ENCODE measurements at regions not wholly inside any gene's neighbourhood (a gene's known extent, or its start where the extent isn't known, plus 50 kb on each side); places are given as distances from the start of the nearest gene placed in this dataset.

DNA sequence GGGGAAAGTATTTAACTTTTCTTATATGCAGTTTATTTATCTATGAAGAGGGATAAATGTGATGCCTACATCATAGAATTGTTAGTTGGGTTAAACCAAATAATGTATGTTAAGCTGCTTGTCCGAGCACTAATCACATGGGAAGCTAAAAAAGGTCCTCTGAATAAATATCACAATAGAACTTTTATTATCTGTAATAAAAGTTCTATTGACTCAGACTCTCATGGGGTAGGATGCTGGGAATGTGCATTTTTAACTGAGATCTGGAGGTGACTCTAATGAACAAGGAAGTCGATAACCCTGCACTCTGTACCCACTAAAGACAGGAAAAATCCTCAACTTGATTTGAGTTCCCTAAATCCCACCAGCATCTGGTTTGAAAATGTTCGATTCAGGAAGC, 205.9 kb upstream of the IL12B start:
- no peak for DNase-seq (ENCODE audit: low read depth in 2 of 2)

DNA sequence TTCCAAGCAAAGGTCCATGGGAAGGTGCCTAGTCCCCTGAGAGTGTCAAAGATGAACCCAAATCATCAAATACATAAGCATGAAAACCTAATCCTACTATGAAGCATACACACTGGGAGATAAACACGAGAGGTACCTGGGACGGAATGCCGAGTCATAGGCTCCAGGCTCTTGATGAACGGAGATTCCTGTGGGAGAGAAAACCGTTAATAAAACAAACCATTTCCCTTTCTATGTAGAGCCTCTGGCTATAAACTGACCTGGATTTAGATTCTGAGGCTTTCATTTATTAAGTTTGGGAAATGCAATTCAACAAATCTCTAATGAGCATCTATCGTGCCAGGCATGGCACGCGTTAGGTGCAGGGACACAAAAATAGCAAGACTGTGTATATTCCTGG, 206.4 kb upstream of the IL12B start:
- no peak for DNase-seq (ENCODE audit: low read depth in 2 of 2)

DNA sequence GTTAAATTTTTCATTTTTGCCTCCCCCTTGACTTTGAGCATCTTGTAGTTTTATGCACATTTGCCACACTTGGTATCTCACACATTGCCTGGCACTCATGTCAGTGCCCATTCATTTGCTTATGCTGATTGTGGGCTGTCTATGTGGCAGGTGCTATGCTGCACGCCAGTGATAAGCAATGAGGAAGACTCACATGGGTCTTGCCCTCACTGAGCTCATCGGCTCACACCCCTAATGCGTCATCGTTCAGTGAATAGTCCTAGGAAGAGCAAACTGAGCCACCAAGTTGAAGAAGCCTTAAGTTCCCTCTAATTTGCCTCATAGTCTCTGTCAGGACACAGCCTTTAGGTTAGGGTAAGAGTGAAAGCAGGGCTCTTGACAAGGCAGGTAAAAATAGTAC, 209.4 kb upstream of the IL12B start:
- DNase-seq (ENCODE audit: low read depth in 2 of 2), result no peak

DNA sequence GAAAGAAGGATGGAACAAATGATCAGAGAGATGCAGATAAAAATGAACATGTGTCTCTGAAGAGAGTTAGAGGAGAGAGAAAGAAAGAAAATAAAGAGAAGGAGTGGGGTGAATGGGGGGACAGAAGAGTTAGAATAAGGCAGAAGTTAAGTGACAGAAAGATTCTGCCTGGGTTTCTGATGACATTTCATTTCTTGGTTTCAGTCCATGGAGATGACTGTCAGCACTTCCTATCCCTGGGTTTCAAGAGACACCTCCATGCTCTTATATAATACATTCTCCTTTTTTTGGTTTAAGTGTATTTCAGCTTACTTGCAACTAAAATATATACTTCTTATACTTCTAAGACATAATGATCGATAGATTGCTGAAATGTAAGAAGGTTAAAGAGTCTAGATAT, 213.0 kb upstream of the IL12B start:
- no peak for DNase-seq (ENCODE audit: low read depth in 2 of 2)

DNA sequence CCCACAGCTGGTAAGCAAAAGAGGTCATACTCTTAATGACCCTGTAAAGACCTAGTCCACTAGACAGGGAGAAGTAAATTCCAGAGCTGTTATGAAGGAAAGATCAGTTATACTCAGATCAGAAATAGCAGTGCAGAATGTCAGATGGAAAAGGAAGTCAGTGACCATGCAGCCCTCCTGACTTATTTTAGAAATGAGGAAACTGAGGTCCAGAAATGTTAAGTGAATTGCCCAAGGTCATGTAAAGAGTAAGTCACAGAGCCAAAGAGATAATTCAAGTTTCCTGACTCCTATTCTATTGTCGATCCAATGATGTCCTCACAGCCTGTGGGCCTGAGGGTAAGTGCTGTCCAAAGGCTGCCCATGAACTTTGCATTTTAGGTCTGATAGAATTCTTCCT, 214.9 kb upstream of the IL12B start:
- no peak for DNase-seq (ENCODE audit: low read depth in 2 of 2)

DNA sequence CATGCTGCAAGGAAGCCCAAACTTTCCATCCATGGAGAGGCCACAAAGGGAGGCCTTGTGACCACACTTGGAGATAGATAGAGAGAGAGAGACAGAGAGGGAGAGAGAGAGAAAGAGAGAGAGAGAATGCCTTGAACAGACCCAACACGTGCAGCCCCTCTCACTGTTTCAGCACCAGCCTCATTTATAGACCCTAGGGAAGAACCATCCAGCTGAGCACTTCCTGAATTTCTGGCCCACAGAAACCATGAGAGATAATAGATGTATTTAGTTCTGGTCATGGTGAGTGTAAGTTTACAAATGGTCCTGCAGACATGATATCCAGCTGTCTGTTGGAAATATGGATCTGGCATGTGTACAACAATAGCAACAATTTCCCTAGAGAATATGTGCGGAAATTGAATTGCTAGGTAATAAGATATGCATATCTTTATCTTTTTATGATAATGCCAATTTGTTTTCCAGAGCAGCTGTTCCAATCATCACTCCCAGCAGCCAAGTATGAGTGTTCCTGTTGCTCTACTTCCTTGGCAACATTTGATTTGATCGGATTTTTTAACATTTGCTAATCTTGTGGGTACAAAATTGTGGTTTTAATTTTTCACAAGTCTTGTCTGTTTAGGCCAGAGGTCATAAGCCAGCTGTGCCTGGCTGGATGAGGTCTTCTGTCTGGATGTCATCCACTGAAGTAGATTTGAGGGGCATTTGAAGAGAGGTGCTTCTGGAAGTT, 217.3 kb upstream of the IL12B start:
- no peak for DNase-seq (ENCODE audit: low read depth in 2 of 2)

DNA sequence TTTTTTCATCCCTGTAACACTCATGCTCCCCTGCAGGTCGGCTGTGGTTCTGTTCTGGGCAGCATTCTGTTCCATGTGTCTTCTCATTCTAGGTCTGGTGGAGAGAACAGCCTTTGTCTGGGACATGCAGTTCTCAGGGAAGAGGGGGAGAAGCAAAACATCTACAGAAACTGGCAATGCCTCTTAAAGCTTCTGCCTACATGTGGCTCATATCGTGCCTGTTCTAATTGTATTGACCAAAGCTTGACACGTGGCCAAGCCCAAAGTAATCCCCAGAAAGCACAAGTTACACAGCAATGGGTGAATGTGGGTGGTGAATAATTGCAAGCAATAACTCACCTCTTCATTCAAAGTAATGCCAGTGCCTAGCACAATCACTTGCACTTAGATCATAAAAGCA, 218.2 kb upstream of the IL12B start:
- no peak for DNase-seq (ENCODE audit: low read depth in 2 of 2)

DNA sequence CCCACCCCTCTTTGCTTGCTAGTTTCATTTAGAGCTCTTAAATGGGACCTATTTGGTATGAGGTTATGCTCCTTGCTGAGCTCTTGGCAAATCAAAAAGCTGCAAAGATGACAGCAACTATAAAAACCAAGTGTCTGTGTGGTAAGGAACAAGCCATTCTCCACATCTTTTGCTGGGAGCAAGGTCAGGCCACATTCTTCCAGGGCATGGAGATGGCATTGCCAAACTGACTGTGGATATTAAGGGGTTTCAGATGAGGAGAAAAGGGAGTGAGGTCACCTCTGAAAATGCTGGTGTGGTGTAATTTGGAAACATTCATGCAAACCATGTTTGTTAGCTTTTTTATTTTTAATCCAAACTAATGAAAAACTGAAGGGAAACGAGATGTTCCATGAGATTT, 218.8 kb upstream of the IL12B start:
- no peak for DNase-seq (ENCODE audit: low read depth in 2 of 2)

DNA sequence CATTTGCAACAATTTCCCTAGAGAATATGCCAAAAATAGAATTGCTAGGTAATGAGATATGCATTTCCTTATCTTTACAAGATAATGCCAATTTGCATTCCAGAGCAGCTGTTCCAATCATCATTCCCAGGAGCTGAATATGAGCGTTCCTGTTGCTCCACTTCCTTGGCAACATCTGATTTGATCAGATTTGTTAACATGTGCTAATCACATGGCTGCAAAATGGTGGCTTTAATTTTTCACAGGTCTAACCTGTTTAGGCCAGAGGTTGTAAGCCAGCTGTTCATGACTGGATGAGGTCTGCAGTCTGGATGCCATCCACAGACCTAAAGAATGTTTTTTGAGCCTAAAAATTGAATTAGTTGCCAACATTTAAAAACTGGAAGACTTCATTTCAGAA, 220.7 kb upstream of the IL12B start:
- DNase-seq (ENCODE audit: low read depth in 2 of 2), result no peak

DNA sequence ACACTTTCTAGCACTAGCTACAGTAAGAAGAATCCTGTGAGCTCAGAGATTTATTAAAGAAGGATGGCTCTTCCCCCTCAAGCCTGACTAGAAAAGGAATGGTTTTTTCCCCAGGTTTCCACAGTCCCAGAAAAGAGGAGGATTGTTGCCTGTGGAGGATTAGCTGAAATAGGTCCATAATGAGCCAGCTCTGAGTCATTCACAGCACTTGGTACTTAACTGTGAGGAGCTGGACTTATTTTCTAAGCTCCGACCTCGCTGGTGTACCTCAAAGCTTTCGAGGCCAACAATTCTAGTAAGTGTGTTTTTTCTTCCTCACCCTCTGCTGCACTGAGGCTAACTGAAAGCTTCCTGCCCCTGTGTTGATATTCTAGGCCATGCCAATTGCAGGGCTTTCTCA, 222.5 kb upstream of the IL12B start:
- DNase-seq (ENCODE audit: low read depth in 2 of 2), result no peak

DNA sequence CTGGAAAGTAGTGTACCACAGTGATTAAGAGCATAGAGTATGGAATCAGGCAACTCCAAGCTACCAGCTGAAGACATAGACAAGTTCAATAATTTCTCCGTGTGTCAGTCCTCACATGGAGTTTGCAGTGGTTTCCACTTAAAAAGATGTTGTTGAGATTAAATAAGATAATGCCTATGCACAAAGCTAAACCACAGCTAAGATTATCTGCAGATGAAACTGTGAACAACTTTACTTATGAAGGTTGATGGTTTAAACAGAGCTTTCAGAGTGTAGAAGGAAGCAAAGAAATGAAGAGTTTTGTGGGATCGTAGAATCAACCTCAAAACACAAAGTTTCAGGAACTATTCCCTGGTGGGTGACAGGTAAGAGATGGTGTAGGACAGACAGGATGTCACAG, 223.5 kb upstream of the IL12B start:
- DNase-seq (ENCODE audit: low read depth in 2 of 2), result no peak

DNA sequence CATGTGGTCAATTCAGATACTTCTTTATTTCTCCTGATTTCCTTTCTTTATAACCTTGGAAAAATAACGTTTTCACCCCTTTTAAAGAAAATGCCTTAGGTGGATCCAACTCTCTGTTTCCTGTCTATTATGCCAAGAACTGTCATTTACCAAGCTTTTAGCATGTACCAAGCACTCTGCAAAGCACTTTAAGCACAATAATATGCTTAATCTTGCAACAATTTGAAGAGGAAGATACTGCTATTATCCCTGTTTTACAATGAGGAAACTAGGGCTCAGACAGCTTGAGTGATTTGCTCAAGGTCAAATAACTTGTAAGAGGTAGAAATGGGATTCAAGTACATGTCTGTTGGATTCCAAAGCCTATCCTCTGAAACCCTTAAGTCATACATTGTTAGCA, 224.8 kb upstream of the IL12B start:
- DNase-seq (ENCODE audit: low read depth in 2 of 2), result no peak

DNA sequence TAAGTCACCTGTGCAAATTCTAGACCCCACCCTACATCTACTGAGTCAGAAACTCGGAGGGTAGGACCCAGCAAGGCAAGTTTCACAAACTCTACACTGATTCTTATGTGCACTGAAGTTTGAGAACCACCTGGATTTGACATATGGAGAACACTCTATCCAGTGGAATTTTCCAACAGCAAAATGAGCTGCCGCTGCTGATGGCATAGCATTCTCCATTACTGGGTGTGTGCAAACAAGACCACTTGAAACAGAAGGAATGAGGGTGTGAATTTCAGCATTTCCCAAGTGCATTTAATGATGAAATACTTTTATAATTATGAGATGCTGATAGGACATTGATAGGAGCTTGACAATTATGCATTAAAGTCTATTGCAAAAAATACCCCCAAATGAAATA, 229.1 kb upstream of the IL12B start:
- no peak for DNase-seq (ENCODE audit: low read depth in 2 of 2)

DNA sequence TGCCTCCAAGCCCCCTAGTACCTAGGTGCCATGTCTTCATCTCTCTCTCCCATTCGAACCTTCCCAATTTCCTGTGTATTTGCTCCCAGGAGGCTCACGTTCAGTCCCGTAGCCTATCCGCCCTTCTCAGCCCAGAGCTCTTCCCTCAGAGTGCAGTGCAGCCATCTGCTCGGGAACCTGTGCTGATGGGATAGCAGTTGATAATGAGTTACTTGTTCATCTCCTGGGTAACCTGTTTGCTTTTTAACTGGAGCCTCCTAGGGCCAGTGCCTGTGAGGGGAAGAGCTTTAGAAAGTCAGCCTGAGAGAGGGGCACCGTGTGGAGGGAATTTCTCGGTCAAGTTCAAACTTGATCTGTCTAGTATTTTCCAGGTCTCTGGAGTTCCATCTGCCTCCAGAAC, 229.8 kb upstream of the IL12B start:
- no peak for DNase-seq (ENCODE audit: low read depth in 2 of 2)

DNA sequence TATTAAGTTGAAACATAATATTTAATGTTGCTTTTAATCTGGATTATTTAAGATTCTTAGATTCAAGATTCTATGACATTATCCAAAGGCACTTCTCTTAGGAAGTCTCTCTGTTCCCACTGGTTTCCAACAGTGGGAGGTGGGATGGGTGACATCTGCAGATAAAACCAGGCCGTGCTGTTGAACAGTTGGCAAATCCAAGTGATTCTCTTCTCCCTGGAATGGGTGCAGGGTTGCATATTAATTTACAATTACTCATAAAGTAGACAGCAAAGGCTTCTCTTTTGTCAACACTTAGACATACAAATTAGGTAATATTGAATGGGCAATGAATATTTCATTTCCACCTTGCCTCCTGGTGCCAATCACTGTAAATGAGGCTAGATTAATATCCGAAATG, 233.7 kb upstream of the IL12B start:
- DNase-seq (ENCODE audit: low read depth in 2 of 2), result no peak

DNA sequence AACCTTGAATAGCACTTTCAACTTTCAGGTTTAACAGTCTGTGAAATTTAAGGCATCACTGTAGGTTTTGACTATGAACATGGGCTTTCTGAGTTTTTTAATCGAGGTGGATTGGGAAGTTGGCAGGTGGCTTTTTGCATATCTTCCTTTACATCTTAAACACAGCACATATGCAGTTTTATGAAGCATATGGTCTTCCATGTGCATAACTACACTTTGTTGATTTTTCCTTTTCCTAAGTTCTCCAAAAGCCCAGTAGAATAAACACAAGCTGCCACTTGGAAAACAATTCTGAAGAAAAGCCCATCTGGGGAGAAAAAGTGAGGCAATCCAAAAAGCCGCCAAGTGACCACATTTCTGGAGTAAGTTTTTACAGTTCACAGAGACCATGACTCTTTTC, 236.5 kb upstream of the IL12B start:
- DNase-seq (ENCODE audit: low read depth in 2 of 2), result no peak

DNA sequence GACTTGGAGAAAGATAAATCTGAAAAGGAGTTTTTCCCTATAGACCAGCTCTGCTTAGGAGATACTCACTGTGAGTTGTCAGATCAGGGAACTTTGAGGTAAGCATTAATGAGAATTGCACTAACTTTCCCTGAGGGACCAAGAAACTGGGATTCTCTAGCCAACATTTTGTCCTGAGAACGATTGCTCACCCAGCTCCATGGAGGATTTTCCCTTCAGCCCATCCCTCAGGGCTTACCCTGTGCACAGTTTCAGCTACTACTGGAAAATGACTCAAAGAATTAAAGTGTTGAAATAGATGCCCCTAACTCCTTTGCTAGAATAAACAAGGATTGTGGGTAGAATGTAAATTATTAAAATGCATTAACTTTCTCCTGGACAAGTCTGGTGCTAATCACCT, 237.2 kb upstream of the IL12B start:
- no peak for DNase-seq (ENCODE audit: low read depth in 2 of 2)

DNA sequence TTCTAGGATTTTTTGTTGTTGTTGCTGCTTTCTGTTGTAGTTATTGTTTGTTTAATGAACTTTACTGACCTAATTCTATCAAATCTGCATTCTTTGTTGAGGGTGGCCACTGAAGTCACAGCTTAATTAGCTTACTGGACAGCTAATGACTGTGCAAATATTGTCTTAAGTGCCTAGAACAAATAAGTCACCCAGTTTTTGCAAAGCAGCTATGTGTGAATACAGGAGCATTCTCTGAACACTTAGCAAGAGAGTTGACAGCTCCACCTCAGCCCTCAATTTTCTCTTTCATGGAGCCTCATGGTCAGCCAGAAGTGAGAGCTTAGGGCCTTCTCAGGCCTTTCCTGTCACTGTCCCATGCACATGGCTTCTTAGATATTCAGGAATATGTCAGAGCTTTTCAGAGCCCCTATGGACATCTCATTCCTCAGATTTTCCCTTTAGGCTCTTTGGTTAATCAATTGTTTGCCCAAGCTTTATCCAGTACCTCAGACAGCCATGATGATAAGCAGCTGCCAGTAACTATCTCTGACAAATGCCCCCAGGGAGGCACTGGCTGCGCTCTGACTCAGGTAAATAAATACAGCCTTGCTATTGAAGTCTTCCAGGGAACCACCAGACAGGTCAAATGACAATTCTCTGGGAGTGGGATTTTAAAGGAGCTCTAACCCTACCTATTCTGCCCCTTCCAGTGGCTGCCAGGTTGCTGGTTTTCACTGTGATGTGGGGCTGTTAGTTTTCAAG, 241.4 kb upstream of the IL12B start:
- DNase-seq (ENCODE audit: low read depth in 2 of 2), result no peak

DNA sequence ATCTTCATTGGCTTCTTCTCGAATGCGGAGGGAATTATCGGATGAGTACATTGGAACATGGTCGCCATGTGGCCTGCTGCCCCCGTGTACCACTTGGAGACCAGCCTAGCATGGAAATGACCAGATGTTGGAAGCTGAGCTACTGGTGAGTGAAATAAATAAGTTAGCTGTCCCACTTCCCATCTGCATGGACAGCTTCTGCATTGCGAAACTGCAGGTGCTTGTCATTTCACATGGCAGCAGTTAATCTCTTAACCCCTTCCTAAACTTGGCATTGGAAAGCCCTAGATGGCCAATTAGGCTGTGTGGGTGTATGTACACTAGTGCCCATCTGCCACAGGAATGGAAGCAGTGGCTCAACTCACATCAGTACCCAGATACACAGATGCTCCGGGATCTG, 246.6 kb upstream of the IL12B start:
- DNase-seq (ENCODE audit: low read depth in 2 of 2), result no peak

DNA sequence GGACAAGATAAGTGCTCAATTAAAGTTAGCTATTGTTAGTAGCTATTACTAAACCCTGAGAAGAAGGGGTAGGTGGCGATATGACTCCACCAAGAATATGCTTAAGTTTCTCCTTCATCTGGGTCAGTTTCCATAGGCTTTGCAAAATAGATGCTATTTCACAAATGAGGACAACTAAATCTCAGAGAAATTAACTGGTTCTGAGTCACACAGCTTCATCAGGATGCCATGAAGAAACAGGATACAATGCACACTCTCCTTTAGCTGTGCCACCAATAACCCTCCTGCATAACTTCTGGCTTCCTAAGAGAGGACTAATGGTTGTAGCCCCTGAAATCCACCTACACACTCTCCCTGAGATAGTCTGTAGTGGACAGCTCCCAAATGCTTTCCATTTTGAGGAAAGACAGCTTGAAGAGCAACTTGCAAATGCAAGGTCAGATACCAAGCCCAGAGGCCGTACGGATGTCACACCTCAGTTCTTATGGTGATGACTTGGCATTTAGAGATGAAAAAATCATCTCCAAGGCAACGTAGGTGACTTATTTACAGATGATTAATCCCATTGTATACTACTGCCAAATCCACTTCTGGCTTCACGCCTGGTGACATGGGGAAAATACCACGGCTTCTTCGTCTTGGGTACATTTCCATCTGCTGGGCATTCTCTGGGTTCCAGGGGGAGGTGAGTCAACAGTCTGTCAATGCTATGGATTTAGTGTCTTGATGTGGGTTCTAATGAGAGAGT, 251.4 kb upstream of the IL12B start:
- no peak for DNase-seq (ENCODE audit: low read depth in 2 of 2)

DNA sequence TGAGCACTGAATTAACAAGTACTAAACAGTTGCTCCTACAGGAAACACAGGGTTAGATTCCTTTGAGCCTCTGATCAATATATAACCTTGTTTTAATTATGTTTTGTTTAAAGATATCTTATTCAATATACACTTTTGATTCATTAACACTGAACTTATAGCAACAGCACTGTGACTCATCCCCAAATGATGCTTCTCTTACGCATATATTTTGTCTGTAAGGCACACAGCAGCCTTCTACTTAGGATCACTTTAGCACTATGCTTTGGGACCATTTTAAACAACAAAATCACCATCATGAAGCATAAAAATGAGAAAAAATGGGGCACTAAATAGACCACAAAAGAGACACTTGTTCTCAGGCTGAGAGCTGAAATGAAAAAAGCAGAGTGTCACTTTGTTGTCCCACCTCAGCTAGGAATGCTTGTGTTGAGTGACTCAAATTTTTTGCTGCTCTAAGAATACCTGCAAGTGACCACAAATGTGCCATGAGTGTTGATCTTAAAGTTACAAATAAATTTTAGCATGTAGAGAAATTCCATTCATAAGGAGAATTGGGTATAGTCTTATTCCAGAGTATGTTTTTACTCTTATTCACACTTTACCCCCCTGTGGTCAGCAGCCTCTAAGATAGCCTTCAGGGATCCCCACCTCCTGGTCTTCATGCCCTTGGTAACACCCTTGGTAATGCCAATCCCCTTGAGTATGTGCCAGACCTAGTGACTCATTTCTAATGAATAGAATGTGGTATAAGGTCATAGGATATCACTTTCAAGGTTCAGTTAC, 252.7 kb upstream of the IL12B start:
- no peak for DNase-seq (ENCODE audit: low read depth in 2 of 2)

DNA sequence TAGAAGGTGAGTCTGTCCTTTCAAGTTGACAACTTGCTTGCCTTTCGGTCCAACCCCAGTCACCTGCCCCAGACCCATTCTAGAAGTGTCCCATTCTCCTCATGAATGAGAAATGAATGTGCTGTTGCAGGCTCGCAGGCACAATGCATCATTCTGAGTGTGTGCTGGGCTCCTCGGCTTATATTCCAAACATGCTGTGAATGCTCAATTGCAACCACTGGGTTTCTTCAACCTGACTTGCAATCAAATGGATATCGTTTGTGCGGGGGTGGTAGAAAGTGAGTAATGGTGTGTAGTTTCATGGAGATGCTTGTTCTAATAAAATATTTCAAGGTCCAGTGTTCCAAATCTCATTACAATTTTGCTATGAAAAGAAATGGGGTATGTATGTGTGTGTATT, 256.6 kb upstream of the IL12B start:
- no peak for DNase-seq (ENCODE audit: low read depth in 2 of 2)

Measured in stimulated activated CD4-positive, alpha-beta T cell treated with anti-CD3 and anti-CD28 coated beads, Interleukin-1b, Interleukin-23, amount 100 ng/mL, for 4 hours (primary cell).